WTC11 (cell line): ENCODE measurements at regions not wholly inside any gene's neighbourhood (a gene's known extent, or its start where the extent isn't known, plus 50 kb on each side); places are given as distances from the start of the nearest gene placed in this dataset.
"Not testable (repeated sequence)": the region's sequence is repeated elsewhere in the genome, so short reads cannot be mapped to it uniquely, and the experiment has no call there.

Experiments
- ATAC-seq: fragments of 200-7000 bp; cut with Tn5 transposase; 2 replicates; pipeline ENCODE4 v1.10.0; 2021; ENCODE audit warnings: mild to moderate bottlenecking, moderate library complexity
- CTCF ChIA-PET: fragments of 300-600 bp; sonication (Branson Sonifier 250); formaldehyde crosslinking; loops from one replicate; lab custom pipeline; 2021; ENCODE audit warnings: antibody characterized with exemption; lab: Charles Lee
- POLR2A ChIA-PET: fragments of 350-600 bp; sonication (Branson Sonifier 250); formaldehyde crosslinking; loops from one replicate; lab custom pipeline; 2021; ENCODE audit warnings: antibody characterized with exemption; lab: Charles Lee
- DNase-seq: peaks from one replicate; pipeline ENCODE4 v3.0.0; 2021; ENCODE audit warnings: low spot score
- H3K27ac Mint-ChIP-seq: 2 replicates; pipeline ENCODE4 v1.8.0; 2021; ENCODE audit warnings: mixed read lengths
- H3K27me3 Mint-ChIP-seq: 2 replicates; pipeline ENCODE4 v1.8.0; 2021; ENCODE audit warnings: low read depth, mild to moderate bottlenecking, moderate library complexity, mixed read lengths
- H3K36me3 Mint-ChIP-seq: 2 replicates; pipeline ENCODE4 v1.8.0; 2021; ENCODE audit warnings: mixed read lengths
- H3K4me1 Mint-ChIP-seq: 2 replicates; pipeline ENCODE4 v1.8.0; 2022; ENCODE audit warnings: mixed read lengths
- H3K4me3 Mint-ChIP-seq: 2 replicates; pipeline ENCODE4 v1.8.0; 2021; ENCODE audit warnings: mild to moderate bottlenecking, moderate library complexity, mixed read lengths
- H3K9me3 Mint-ChIP-seq: 2 replicates; pipeline ENCODE4 v1.8.0; 2021; ENCODE audit warnings: mixed read lengths
- EMX1 ChIP-seq: fragments of 250-450 bp; sonication (Bioruptor Pico); IDR thresholded peaks from 2 replicates; pipeline ENCODE4 v1.8.0; 2021; ENCODE audit warnings: mild to moderate bottlenecking
- FOXK1 ChIP-seq: sonication (generic); formaldehyde crosslinking; IDR thresholded peaks from 2 replicates; pipeline ENCODE4 v1.8.0; 2022; ENCODE audit warnings: mild to moderate bottlenecking, moderate library complexity, missing genetic modification reagents
- MLX ChIP-seq: sonication (generic); formaldehyde crosslinking; IDR thresholded peaks from 2 replicates; pipeline ENCODE4 v1.8.1; 2023; ENCODE audit warnings: mild to moderate bottlenecking, missing genetic modification reagents, moderate library complexity
- NFYB ChIP-seq: sonication (generic); formaldehyde crosslinking; conservative IDR thresholded peaks from 2 replicates; pipeline ENCODE4 v1.8.0; 2022; ENCODE audit warnings: low read depth, missing genetic modification reagents
- PREB ChIP-seq: sonication (generic); formaldehyde crosslinking; IDR thresholded peaks from 2 replicates; pipeline ENCODE4 v1.8.1; 2022; ENCODE audit warnings: mild to moderate bottlenecking, missing genetic modification reagents, moderate library complexity, borderline replicate concordance
- SMAD4 ChIP-seq: sonication (generic); formaldehyde crosslinking; IDR thresholded peaks from 2 replicates; pipeline ENCODE4 v1.8.0; 2022; ENCODE audit warnings: mild to moderate bottlenecking, missing genetic modification reagents
- STAT6 ChIP-seq: sonication (generic); formaldehyde crosslinking; conservative IDR thresholded peaks from 2 replicates; pipeline ENCODE4 v1.8.1; 2023; ENCODE audit warnings: mild to moderate bottlenecking, low read depth, missing genetic modification reagents, moderate library complexity
- TCF7 ChIP-seq: sonication (generic); formaldehyde crosslinking; IDR thresholded peaks from 2 replicates; pipeline ENCODE4 v1.8.0; 2022; ENCODE audit warnings: mild to moderate bottlenecking, low read depth, missing genetic modification reagents, moderate library complexity
- TEAD1 ChIP-seq: sonication (generic); formaldehyde crosslinking; IDR thresholded peaks from 2 replicates; pipeline ENCODE4 v1.8.0; 2022; ENCODE audit warnings: mild to moderate bottlenecking, missing genetic modification reagents
- TEAD4 ChIP-seq: sonication (generic); formaldehyde crosslinking; IDR thresholded peaks from 2 replicates; pipeline ENCODE4 v1.8.0; 2022; ENCODE audit warnings: mild to moderate bottlenecking, missing genetic modification reagents
- USF2 ChIP-seq: sonication (generic); formaldehyde crosslinking; IDR thresholded peaks from 2 replicates; pipeline ENCODE4 v1.8.1; 2023; ENCODE audit warnings: mild to moderate bottlenecking, missing genetic modification reagents, moderate library complexity
- ZNF121 ChIP-seq: sonication (generic); formaldehyde crosslinking; IDR thresholded peaks from 2 replicates; pipeline ENCODE4 v1.8.0; 2023; ENCODE audit warnings: missing genetic modification reagents
- ZNF138 ChIP-seq: sonication (generic); formaldehyde crosslinking; conservative IDR thresholded peaks from 2 replicates; pipeline ENCODE4 v1.8.1; 2022; ENCODE audit warnings: mild to moderate bottlenecking, moderate library complexity, missing genetic modification reagents
- ZNF263 ChIP-seq: sonication (generic); formaldehyde crosslinking; IDR thresholded peaks from 2 replicates; pipeline ENCODE4 v1.8.1; 2022; ENCODE audit warnings: low read depth, mild to moderate bottlenecking, moderate library complexity, missing genetic modification reagents
- ZNF317 ChIP-seq: sonication (generic); formaldehyde crosslinking; IDR thresholded peaks from 2 replicates; pipeline ENCODE4 v1.8.1; 2023; ENCODE audit warnings: low read depth, mild to moderate bottlenecking, moderate library complexity, missing genetic modification reagents, borderline replicate concordance
- ZNF671 ChIP-seq: fragments of 250-450 bp; sonication (Bioruptor Pico); IDR thresholded peaks from 2 replicates; pipeline ENCODE4 v1.8.0; 2021; ENCODE audit warnings: mild to moderate bottlenecking

GRCh38 chr2:5616019-5616418 lies 76.2 kb upstream of the SOX11 start (continued):
- TF ChIP-seq STAT6 (CRISPR knock-in tag): no peak

GRCh38 chr2:5617358-5617757 lies 74.8 kb upstream of the SOX11 start:
- Mint-ChIP-seq H3K4me1 (no peaks in the 10 kb centered on the region), H3K27me3 (peaks cover 13% of the 10 kb centered on the region), H3K27ac (no peak overlapping the region), H3K9me3 (peaks cover 78% of the 10 kb centered on the region), H3K4me3 (no peak overlapping the region), H3K36me3 (peaks cover 60% of the 10 kb centered on the region)
- no peak for ATAC-seq
- DNase-seq: no peak
- ChIA-PET POLR2A (no interaction called here), CTCF (no interaction called here)
- no peak for TF ChIP-seq NFYB
- TF ChIP-seq TEAD4 (CRISPR knock-in tag): no peak
- TF ChIP-seq ZNF671 (CRISPR knock-in tag): no peak
- no peak for TF ChIP-seq TEAD1

- no peak for DNase-seq
- H3K27me3 Mint-ChIP-seq: peaks cover 13% of the 10 kb centered on the region
- peaks cover 64% of the 10 kb centered on the region for H3K36me3 Mint-ChIP-seq
- CTCF ChIA-PET: no interaction called here
- POLR2A ChIA-PET: no interaction called here
- H3K4me1 Mint-ChIP-seq: no peaks in the 10 kb centered on the region
- no peak overlapping the region for H3K4me3 Mint-ChIP-seq
- peaks cover 82% of the 10 kb centered on the region for H3K9me3 Mint-ChIP-seq
- ATAC-seq: no peak
- no peak for TF ChIP-seq ZNF138 (CRISPR knock-in tag)
- no peak overlapping the region for H3K27ac Mint-ChIP-seq
Measured at GRCh38 chr2:5617796-5618195, 74.4 kb upstream of the SOX11 start.

- no peaks in the 10 kb centered on the region for H3K4me1 Mint-ChIP-seq
- no peak for ATAC-seq
- peaks cover 67% of the 10 kb centered on the region for H3K36me3 Mint-ChIP-seq
- peaks cover 13% of the 10 kb centered on the region for H3K27me3 Mint-ChIP-seq
- TF ChIP-seq ZNF121 (CRISPR knock-in tag): no peak
- TF ChIP-seq MLX: no peak
- no peak for TF ChIP-seq EMX1
- no peak for TF ChIP-seq ZNF138 (CRISPR knock-in tag)
- TF ChIP-seq PREB (CRISPR knock-in tag): no peak
- TF ChIP-seq ZNF263 (CRISPR knock-in tag): no peak
- no peak for TF ChIP-seq FOXK1
- TF ChIP-seq USF2 (CRISPR knock-in tag): no peak
- no peak for TF ChIP-seq ZNF317 (CRISPR knock-in tag)
- TF ChIP-seq TCF7 (CRISPR knock-in tag): no peak
- TF ChIP-seq SMAD4 (CRISPR knock-in tag): no peak
- TF ChIP-seq, all 79 proteins: peak for 0
- Mint-ChIP-seq H3K27ac (no peak overlapping the region), H3K9me3 (peaks cover 84% of the 10 kb centered on the region), H3K4me3 (no peak overlapping the region)
- no peak for DNase-seq
- CTCF ChIA-PET: no interaction called here
- POLR2A ChIA-PET: no interaction called here
Measured at GRCh38 chr2:5618271-5618670, 73.9 kb upstream of the SOX11 start.

- Mint-ChIP-seq H3K36me3 (peaks cover 59% of the 10 kb centered on the region), H3K9me3 (peaks cover 70% of the 10 kb centered on the region), H3K27me3 (peaks cover 11% of the 10 kb centered on the region)
- POLR2A ChIA-PET, ATAC-seq, CTCF ChIA-PET, H3K27ac Mint-ChIP-seq, H3K4me3 Mint-ChIP-seq, DNase-seq, H3K4me1 Mint-ChIP-seq: not testable (repeated sequence)
Measured at GRCh38 chr2:5625556-5626065, 66.6 kb upstream of the SOX11 start.

GRCh38 chr2:5628484-5628883 lies 63.7 kb upstream of the SOX11 start:
- not testable (repeated sequence) for H3K4me1 Mint-ChIP-seq
- peaks cover 50% of the 10 kb centered on the region for H3K9me3 Mint-ChIP-seq

GRCh38 chr2:5629510-5629909 lies 62.7 kb upstream of the SOX11 start:
- H3K27ac Mint-ChIP-seq, H3K27me3 Mint-ChIP-seq, POLR2A ChIA-PET, CTCF ChIA-PET, H3K4me3 Mint-ChIP-seq, ATAC-seq, H3K4me1 Mint-ChIP-seq, DNase-seq: not testable (repeated sequence)
- Mint-ChIP-seq H3K9me3 (peaks cover 48% of the 10 kb centered on the region), H3K36me3 (peaks cover 37% of the 10 kb centered on the region)

More at GRCh38 chr2:5628484-5628883, 63.7 kb upstream of the SOX11 start:
- DNase-seq, H3K4me3 Mint-ChIP-seq, ATAC-seq, POLR2A ChIA-PET, CTCF ChIA-PET, H3K27ac Mint-ChIP-seq: not testable (repeated sequence)
- Mint-ChIP-seq H3K36me3 (peaks cover 38% of the 10 kb centered on the region), H3K27me3 (peaks cover 11% of the 10 kb centered on the region)
